ENCODE measurements at regions not wholly inside any gene's neighbourhood (a gene's known extent, or its start where the extent isn't known, plus 50 kb on each side); places are given as distances from the start of the nearest gene placed in this dataset.

GRCh38 chrX:122422547-122422946, 761.5 kb upstream of the GRIA3 start:
- H3K4me1 ChIP-seq, result no peaks in the 10 kb centered on the region
- no peak overlapping the region for H3K4me3 ChIP-seq
- H3K27me3 ChIP-seq, result no peaks in the 10 kb centered on the region
- DNase-seq (no peak), ATAC-seq (ENCODE audit: low FRiP score in 2 of 2) (no peak)
- H3K36me3 ChIP-seq, result no peaks in the 10 kb centered on the region
- 79% methylated on average over 2 of the region's 2 CpGs for WGBS, 2 donors
- no peaks in the 10 kb centered on the region for H3K9me3 ChIP-seq
- TF ChIP-seq POLR2AphosphoS5 (IDR thresholded peaks at IDR 0.05) (no peak), EP300 (IDR thresholded peaks at IDR 0.05) (no peak), POLR2A (IDR thresholded peaks at IDR 0.05) (no peak), CTCF (IDR thresholded peaks at IDR 0.05) (no peak)
- H3K27ac ChIP-seq, result no peak overlapping the region

DNA sequence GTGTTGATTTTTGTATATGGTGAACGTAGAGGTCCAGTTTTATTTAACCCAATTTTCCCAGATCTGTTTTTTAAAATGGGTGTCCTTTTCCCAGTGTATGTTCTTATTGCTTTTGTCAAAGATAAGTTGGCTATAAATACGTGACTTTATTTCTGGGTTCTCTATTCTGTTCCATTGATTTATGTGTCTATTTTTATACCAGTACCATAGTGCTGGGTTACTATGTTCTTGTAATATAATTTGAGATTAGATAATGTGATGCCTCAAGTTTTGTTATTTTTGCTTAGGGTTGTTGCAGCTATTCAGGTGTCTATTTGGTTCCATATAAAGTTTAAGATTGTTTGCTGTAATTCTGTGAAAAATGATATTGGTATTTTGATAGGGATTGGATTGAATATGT, 749.1 kb upstream of the GRIA3 start:
- TF ChIP-seq POLR2A (IDR thresholded peaks at IDR 0.05) (no peak), CTCF (IDR thresholded peaks at IDR 0.05) (no peak), POLR2AphosphoS5 (IDR thresholded peaks at IDR 0.05) (no peak), EP300 (IDR thresholded peaks at IDR 0.05) (no peak)
- no peaks in the 10 kb centered on the region for H3K36me3 ChIP-seq
- DNase-seq (no peak), ATAC-seq (ENCODE audit: low FRiP score in 2 of 2) (no peak)
- H3K27ac ChIP-seq, result no peak overlapping the region
- H3K4me1 ChIP-seq, result no peaks in the 10 kb centered on the region
- 54 to 78% methylated on average over 2 of the region's 2 CpGs for WGBS, 2 donors
- peaks cover 0 to 6% (median 0%) of the 10 kb centered on the region in 4 donors for H3K9me3 ChIP-seq
- H3K27me3 ChIP-seq, result no peaks in the 10 kb centered on the region
- no peak overlapping the region for H3K4me3 ChIP-seq

DNA sequence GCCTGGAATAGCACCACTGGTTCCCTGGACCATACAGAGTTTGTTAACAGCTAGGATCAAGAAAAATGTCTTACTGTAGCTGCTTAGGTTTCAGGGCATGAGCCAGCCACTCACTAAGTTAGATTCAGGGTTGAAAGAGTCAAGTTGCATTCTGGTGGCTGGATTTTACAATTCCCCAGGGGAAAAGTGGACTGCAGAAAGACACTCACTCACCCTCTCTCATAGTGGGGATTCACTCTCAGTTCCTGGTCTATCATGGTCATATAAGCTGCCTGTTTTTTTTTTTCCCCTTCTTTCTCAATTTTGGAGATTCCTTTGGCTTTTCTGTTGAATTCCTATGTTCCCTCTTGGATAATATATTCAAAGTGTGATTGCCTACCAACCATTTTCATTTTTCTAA, 744.2 kb upstream of the GRIA3 start:
- Histone ChIP-seq H3K27ac (no peak overlapping the region), H3K36me3 (no peaks in the 10 kb centered on the region), H3K27me3 (no peaks in the 10 kb centered on the region), H3K4me1 (no peaks in the 10 kb centered on the region), H3K9me3 (peaks cover 0 to 14% (median 0%) of the 10 kb centered on the region in 4 donors), H3K4me3 (no peak overlapping the region)
- DNase-seq (no peak), ATAC-seq (ENCODE audit: low FRiP score in 2 of 2) (no peak)
- TF ChIP-seq POLR2AphosphoS5 (IDR thresholded peaks at IDR 0.05) (no peak), CTCF (IDR thresholded peaks at IDR 0.05) (no peak), EP300 (IDR thresholded peaks at IDR 0.05) (no peak), POLR2A (IDR thresholded peaks at IDR 0.05) (no peak)

DNA sequence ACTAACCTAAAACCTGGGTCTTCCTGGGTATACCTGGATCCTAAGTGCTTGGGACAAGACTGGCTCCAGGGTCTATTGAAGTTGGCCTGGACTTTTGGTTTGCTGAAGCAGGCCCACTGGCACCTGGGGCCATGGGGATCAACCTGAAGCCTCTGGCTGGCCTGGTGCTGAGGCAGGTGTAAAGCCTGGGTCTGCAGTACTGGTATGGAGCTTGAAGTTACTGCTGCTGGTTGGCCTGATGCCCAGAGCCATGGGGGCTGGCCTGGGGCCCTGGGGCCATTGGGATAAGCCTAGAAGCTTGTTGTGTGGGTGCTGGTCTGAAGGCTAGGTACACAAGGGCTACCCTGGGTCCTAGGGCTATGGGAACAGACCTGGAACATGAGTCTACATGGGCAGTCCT, 743.2 kb upstream of the GRIA3 start:
- H3K27ac ChIP-seq, result no peak overlapping the region
- DNase-seq (peak in 1 of 2 donors; percentile 2), ATAC-seq (ENCODE audit: low FRiP score in 2 of 2) (peak in 1 of 2 donors; percentile 22)
- TF ChIP-seq POLR2AphosphoS5 (IDR thresholded peaks at IDR 0.05), result no peak
- TF ChIP-seq CTCF (IDR thresholded peaks at IDR 0.05), result no peak
- no peak for TF ChIP-seq EP300 (IDR thresholded peaks at IDR 0.05)
- TF ChIP-seq POLR2A (IDR thresholded peaks at IDR 0.05), result no peak
- no peaks in the 10 kb centered on the region for H3K36me3 ChIP-seq
- H3K4me1 ChIP-seq, result no peaks in the 10 kb centered on the region
- no peak overlapping the region for H3K4me3 ChIP-seq
- peaks cover 0 to 14% (median 0%) of the 10 kb centered on the region in 4 donors for H3K9me3 ChIP-seq
- H3K27me3 ChIP-seq, result no peaks in the 10 kb centered on the region

- Histone ChIP-seq H3K4me3 (no peak overlapping the region), H3K36me3 (no peaks in the 10 kb centered on the region), H3K4me1 (no peaks in the 10 kb centered on the region), H3K27me3 (no peaks in the 10 kb centered on the region), H3K27ac (no peak overlapping the region), H3K9me3 (peaks cover 0 to 14% (median 0%) of the 10 kb centered on the region in 4 donors)
- peak in 1 of 2 donors; percentile 13 for ATAC-seq (ENCODE audit: low FRiP score in 2 of 2)
- no CpG with 5 or more reads among the region's 1 CpG for WGBS, 2 donors
- no peak for DNase-seq
- TF ChIP-seq EP300 (IDR thresholded peaks at IDR 0.05), result no peak
- TF ChIP-seq POLR2AphosphoS5 (IDR thresholded peaks at IDR 0.05), result no peak
- TF ChIP-seq CTCF (IDR thresholded peaks at IDR 0.05), result no peak
- no peak for TF ChIP-seq POLR2A (IDR thresholded peaks at IDR 0.05)
These were observed 742.6 kb upstream of the GRIA3 start for GRCh38 chrX:122441451-122441850.
